ENCODE measurements at regions not wholly inside any gene's neighbourhood (a gene's known extent, or its start where the extent isn't known, plus 50 kb on each side); places are given as distances from the start of the nearest gene placed in this dataset.

DNA sequence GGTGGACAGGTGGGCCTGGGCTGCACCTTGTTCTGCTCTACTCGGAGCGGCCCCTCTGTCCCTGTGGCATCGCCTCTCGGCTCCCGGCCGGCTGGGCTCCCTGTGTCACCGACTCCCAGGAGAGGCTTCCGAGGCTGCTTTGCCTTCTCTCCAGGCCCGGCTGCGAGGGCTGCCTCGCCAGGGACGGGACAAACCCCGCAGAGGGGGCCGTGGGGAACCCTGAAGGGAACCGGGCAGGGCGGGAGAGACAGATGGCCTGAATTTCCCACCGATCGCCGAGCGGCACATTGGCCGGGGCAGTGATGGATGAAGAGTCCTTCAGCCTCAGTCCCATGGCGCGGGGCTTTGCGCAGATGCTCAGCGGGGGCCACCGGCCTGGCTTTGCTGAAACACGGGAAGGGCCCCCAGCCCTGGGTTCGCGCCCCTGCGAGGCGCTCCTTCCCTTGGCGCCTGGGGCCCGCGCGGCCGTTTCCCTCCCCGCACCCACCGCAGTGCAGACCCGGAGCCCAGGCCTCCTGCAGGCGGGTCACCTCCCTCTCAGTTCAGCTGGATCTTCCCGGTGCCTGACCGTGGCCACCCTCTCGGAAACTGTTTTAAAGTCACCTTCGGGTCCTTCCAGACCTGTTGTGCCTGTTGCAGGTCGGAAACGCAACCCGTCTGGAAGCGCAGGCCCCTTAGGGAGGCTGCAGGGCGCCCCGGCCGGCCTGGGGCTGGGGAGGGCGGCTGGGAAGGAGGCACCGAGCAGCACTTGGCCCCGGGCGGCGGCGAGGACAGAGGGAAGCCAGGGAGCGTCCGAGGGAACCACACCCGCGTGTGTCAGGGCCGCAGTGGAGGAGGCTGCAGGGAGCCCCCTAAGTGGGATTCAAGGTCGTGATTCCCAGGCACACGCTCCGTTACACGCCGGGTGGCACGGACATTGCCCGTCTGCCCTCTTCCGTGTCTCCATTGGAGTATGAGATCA is 341.9 kb upstream of the SALL3 start:
- no peaks in the 10 kb centered on the region for H3K27me3 ChIP-seq
- TF ChIP-seq POLR2A (IDR thresholded peaks at IDR 0.05) (no peak), EP300 (IDR thresholded peaks at IDR 0.05) (no peak), POLR2AphosphoS5 (IDR thresholded peaks at IDR 0.05) (no peak)
- TF ChIP-seq, protein P1, sequence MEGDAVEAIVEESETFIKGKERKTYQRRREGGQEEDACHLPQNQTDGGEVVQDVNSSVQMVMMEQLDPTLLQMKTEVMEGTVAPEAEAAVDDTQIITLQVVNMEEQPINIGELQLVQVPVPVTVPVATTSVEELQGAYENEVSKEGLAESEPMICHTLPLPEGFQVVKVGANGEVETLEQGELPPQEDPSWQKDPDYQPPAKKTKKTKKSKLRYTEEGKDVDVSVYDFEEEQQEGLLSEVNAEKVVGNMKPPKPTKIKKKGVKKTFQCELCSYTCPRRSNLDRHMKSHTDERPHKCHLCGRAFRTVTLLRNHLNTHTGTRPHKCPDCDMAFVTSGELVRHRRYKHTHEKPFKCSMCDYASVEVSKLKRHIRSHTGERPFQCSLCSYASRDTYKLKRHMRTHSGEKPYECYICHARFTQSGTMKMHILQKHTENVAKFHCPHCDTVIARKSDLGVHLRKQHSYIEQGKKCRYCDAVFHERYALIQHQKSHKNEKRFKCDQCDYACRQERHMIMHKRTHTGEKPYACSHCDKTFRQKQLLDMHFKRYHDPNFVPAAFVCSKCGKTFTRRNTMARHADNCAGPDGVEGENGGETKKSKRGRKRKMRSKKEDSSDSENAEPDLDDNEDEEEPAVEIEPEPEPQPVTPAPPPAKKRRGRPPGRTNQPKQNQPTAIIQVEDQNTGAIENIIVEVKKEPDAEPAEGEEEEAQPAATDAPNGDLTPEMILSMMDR (IDR thresholded peaks at IDR 0.05) = no peak
- no peaks in the 10 kb centered on the region for H3K36me3 ChIP-seq
- no peak overlapping the region for H3K4me3 ChIP-seq
- no peaks in the 10 kb centered on the region for H3K9me3 ChIP-seq
- peaks cover 0 to 9% (median 3%) of the 10 kb centered on the region in 4 donors for H3K4me1 ChIP-seq
- intact Hi-C loops (cut with DNase I) = no loop called here
- no peak for DNase-seq
- H3K27ac ChIP-seq = no peak overlapping the region
- 92 to 93% methylated on average over 70 of the region's 70 CpGs for WGBS, 2 donors

DNA sequence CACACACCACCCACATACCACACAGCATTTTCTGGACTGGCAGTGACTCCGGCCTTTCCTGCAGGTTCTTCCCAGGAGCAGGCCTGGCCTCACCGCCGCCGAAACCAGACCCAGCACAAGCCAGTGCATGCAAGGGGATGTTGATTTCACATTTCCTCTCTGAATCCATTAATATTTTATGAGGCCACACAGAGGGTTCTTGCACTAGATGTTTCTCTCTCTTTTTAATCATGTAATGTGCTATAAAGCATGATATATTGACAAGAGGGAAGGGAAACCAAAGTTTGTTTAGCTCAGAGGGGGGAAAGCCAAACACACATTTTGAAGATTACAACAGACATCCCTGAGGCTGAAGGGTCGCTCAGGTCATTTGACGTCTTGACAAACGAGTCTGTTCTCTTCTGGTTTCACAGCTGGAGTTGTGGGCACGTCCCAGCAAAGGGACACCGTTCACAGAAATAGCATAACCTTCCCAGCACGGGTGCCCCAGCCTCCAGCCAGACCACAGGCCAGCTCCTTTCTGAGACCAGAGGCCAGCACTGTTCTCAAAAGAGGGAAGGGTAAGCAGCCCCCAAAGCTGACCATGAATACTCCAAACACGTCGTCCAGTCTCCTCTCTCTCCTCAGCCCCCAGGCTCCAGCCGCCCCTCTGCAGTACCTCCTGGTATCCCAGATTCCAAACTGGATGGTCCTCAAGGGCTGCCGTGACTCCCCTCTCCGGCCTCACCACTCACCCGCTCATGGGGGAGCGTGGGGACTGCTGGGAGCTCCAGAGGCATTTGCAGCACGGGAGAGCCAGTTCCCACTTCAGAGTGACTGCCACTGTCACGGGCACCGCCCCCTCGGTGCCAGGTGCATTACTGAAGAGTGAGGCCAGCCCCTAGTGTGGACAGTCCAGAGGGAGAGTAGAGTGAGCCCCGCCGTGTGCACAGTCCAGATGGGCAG is 340.3 kb upstream of the SALL3 start:
- intact Hi-C loops (cut with DNase I) = no loop called here
- TF ChIP-seq POLR2AphosphoS5 (IDR thresholded peaks at IDR 0.05) (no peak), EP300 (IDR thresholded peaks at IDR 0.05) (no peak), POLR2A (IDR thresholded peaks at IDR 0.05) (no peak)
- TF ChIP-seq, protein P1 (IDR thresholded peaks at IDR 0.05) = no peak
- DNase-seq = no peak
- Histone ChIP-seq H3K4me3 (no peak overlapping the region), H3K36me3 (no peaks in the 10 kb centered on the region), H3K9me3 (no peaks in the 10 kb centered on the region), H3K4me1 (peaks cover 0 to 12% (median 4%) of the 10 kb centered on the region in 4 donors), H3K27ac (no peak overlapping the region), H3K27me3 (no peaks in the 10 kb centered on the region)
- WGBS, 2 donors = 65 to 75% methylated on average over 23 of the region's 23 CpGs

DNA sequence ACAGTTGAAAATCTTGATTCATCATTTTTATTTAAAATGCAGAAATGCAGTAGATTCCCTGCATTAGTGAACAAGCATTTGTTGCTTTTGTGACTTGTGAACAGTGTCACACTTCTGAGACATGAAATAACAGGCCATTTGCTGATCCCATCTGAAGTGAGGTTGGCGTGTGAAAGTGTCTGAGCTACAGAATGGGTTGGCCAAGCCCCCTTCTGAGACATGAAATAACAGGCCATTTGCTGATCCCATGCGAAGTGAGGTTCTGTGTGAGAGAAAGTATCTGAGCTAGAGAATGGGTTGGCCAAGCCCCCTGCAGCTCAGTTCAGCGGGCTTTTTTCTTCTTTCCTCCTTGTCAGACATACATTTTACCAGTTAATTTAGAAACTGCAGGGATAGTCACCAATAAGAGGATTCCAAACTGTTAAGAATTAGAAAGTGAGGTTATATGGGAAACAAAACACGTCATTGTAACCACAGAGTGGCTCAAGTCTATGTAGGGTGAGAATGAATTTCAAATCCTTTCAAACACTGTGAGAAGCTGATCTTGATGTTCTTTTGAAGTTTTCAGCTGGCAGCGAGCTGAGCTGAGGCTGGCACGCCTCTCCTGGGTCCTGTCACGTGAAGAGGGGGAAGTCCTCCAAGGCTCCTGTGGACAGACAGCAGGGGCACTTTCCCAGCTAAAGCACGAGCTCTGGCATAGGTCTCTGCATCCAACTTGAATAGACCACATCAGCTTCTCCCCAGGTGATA is 339.2 kb upstream of the SALL3 start:
- Histone ChIP-seq H3K4me1 (peaks cover 0 to 12% (median 4%) of the 10 kb centered on the region in 4 donors), H3K9me3 (no peaks in the 10 kb centered on the region), H3K4me3 (no peak overlapping the region), H3K27me3 (no peaks in the 10 kb centered on the region), H3K27ac (no peak overlapping the region), H3K36me3 (no peaks in the 10 kb centered on the region)
- 71 to 83% methylated on average over 8 of the region's 8 CpGs for WGBS, 2 donors
- no peak for DNase-seq
- TF ChIP-seq, protein P1 (IDR thresholded peaks at IDR 0.05) = no peak
- TF ChIP-seq POLR2A (IDR thresholded peaks at IDR 0.05) = no peak
- TF ChIP-seq POLR2AphosphoS5 (IDR thresholded peaks at IDR 0.05) = no peak
- intact Hi-C loops (cut with DNase I) = no loop called here

DNA sequence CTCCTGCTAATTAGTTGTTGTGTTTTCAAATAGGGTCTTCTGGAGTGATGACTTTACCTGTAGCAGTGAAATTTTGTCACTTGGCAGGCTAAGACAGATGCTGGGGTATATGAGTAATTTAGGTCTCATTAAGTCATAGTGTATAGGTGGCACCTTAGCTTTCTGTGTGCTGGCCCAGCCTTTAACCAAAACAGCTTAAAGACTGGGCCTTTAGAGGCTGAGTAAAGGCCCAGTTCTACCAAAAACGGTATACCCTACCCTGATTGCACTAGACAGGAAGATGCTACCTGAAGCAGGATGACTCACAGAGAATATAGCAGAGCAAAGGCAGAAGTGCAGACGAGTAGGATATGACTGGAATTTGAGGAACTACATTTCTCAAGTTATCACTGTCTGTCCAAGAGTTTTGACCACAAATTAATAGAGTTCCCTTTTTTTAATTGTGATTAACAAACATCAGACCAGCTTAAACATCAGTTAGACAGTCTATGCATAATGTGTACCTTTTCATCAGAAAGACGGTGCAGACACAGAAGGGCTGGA is 337.9 kb upstream of the SALL3 start:
- TF ChIP-seq, protein P1 (IDR thresholded peaks at IDR 0.05) = no peak
- TF ChIP-seq POLR2AphosphoS5 (IDR thresholded peaks at IDR 0.05) = no peak
- no peak for TF ChIP-seq POLR2A (IDR thresholded peaks at IDR 0.05)
- no peak for TF ChIP-seq EP300 (IDR thresholded peaks at IDR 0.05)
- WGBS, 2 donors = 39 to 50% methylated on average over 3 of the region's 3 CpGs
- Histone ChIP-seq H3K36me3 (no peaks in the 10 kb centered on the region), H3K27ac (no peak overlapping the region), H3K9me3 (no peaks in the 10 kb centered on the region), H3K4me3 (no peak overlapping the region), H3K4me1 (peaks cover 0 to 12% (median 4%) of the 10 kb centered on the region in 4 donors), H3K27me3 (no peaks in the 10 kb centered on the region)
- DNase-seq = no peak
- intact Hi-C loops (cut with DNase I) = no loop called here

Data from sigmoid colon (tissue), 6 donors.